ENCODE measurements at regions not wholly inside any gene's neighbourhood (a gene's known extent, or its start where the extent isn't known, plus 50 kb on each side); places are given as distances from the start of the nearest gene placed in this dataset.

- no peak for TF ChIP-seq ZFX (IDR thresholded peaks at IDR 0.05; ENCODE audit: borderline replicate concordance)
- TF ChIP-seq, protein P1, sequence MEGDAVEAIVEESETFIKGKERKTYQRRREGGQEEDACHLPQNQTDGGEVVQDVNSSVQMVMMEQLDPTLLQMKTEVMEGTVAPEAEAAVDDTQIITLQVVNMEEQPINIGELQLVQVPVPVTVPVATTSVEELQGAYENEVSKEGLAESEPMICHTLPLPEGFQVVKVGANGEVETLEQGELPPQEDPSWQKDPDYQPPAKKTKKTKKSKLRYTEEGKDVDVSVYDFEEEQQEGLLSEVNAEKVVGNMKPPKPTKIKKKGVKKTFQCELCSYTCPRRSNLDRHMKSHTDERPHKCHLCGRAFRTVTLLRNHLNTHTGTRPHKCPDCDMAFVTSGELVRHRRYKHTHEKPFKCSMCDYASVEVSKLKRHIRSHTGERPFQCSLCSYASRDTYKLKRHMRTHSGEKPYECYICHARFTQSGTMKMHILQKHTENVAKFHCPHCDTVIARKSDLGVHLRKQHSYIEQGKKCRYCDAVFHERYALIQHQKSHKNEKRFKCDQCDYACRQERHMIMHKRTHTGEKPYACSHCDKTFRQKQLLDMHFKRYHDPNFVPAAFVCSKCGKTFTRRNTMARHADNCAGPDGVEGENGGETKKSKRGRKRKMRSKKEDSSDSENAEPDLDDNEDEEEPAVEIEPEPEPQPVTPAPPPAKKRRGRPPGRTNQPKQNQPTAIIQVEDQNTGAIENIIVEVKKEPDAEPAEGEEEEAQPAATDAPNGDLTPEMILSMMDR (IDR thresholded peaks at IDR 0.05): no peak
Measured at GRCh38 chr2:217107480-217107879, 247.6 kb upstream of the TNP1 start.
